ENCODE measurements at regions not wholly inside any gene's neighbourhood (a gene's known extent, or its start where the extent isn't known, plus 50 kb on each side); places are given as distances from the start of the nearest gene placed in this dataset.

DNA sequence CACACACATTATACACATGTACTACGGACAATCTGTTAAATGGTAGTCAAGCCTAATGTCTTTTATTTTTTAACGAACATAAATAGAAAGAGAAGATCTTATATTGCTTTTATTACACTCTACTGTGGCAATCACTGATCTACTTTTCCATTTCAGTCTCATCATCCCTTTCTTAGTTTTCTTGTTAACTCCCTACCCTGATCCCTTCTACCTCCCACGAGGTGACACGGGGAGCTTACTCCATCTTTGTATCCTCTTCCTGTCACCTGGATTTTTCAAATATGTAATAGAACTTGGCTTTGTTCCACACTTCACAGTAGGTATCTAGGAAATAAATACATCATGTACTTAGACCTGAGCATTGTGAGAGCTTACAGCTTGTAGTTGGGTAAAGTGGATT lies 211.0 kb downstream of the PIK3R1 start:
- Histone ChIP-seq H3K4me3 (no peak overlapping the region), H3K27ac (no peak overlapping the region), H3K27me3 (no peaks in the 10 kb centered on the region), H3K9me3 (no peaks in the 10 kb centered on the region), H3K36me3 (no peaks in the 10 kb centered on the region), H3K4me1 (peaks cover 5 to 10% (median 8%) of the 10 kb centered on the region in 4 donors)
- ATAC-seq (ENCODE audit: low FRiP score in 2 of 2) = no peak
- 89 to 91% methylated on average over 4 of the region's 4 CpGs for WGBS, 2 donors
- DNase-seq = no peak
- TF ChIP-seq, protein P1, sequence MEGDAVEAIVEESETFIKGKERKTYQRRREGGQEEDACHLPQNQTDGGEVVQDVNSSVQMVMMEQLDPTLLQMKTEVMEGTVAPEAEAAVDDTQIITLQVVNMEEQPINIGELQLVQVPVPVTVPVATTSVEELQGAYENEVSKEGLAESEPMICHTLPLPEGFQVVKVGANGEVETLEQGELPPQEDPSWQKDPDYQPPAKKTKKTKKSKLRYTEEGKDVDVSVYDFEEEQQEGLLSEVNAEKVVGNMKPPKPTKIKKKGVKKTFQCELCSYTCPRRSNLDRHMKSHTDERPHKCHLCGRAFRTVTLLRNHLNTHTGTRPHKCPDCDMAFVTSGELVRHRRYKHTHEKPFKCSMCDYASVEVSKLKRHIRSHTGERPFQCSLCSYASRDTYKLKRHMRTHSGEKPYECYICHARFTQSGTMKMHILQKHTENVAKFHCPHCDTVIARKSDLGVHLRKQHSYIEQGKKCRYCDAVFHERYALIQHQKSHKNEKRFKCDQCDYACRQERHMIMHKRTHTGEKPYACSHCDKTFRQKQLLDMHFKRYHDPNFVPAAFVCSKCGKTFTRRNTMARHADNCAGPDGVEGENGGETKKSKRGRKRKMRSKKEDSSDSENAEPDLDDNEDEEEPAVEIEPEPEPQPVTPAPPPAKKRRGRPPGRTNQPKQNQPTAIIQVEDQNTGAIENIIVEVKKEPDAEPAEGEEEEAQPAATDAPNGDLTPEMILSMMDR (IDR thresholded peaks at IDR 0.05) = no peak
- TF ChIP-seq POLR2A (IDR thresholded peaks at IDR 0.05) (no peak), POLR2AphosphoS5 (IDR thresholded peaks at IDR 0.05) (no peak), EP300 (IDR thresholded peaks at IDR 0.05) (no peak)

- Histone ChIP-seq H3K27me3 (no peaks in the 10 kb centered on the region), H3K9me3 (no peaks in the 10 kb centered on the region), H3K27ac (no peak overlapping the region), H3K4me1 (peaks cover 5 to 12% (median 8%) of the 10 kb centered on the region in 4 donors), H3K4me3 (no peak overlapping the region), H3K36me3 (no peaks in the 10 kb centered on the region)
- no peak for ATAC-seq (ENCODE audit: low FRiP score in 2 of 2)
- DNase-seq = no peak
- 94 to 96% methylated on average over 7 to 9 of the region's 9 CpGs for WGBS, 2 donors
- TF ChIP-seq, protein P1 (IDR thresholded peaks at IDR 0.05) = no peak
- TF ChIP-seq POLR2AphosphoS5 (IDR thresholded peaks at IDR 0.05) = no peak
- TF ChIP-seq POLR2A (IDR thresholded peaks at IDR 0.05) = no peak
- no peak for TF ChIP-seq EP300 (IDR thresholded peaks at IDR 0.05)
These were observed 212.8 kb downstream of the PIK3R1 start for GRCh38 chr5:68428231-68428811.

DNA sequence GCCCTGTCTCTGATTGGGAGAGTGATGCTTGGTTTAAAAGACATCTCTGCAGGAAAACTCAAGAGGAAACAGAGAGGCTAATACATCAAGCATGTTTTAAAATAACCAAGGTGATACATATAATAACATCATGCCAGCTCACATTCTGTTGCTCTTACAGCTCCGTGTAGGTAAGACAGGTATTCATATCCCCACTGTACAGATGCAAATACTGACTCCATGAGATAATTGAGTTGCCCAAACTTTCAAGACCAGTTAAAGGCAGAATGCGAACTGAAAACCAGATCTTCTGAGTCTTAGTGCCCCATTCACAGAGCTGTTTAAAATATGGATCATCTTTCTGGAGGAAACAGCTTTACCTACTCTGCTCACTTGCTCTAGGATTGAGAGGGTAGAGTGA lies 214.0 kb downstream of the PIK3R1 start:
- 93 to 94% methylated on average over 2 of the region's 2 CpGs for WGBS, 2 donors
- TF ChIP-seq EP300 (IDR thresholded peaks at IDR 0.05) (no peak), POLR2AphosphoS5 (IDR thresholded peaks at IDR 0.05) (no peak), POLR2A (IDR thresholded peaks at IDR 0.05) (no peak)
- TF ChIP-seq, protein P1 (IDR thresholded peaks at IDR 0.05) = no peak
- Histone ChIP-seq H3K9me3 (no peaks in the 10 kb centered on the region), H3K27me3 (no peaks in the 10 kb centered on the region), H3K4me3 (no peak overlapping the region), H3K36me3 (no peaks in the 10 kb centered on the region), H3K4me1 (peaks cover 12 to 24% (median 16%) of the 10 kb centered on the region in 4 donors), H3K27ac (no peak overlapping the region)
- DNase-seq (no peak), ATAC-seq (ENCODE audit: low FRiP score in 2 of 2) (no peak)

DNA sequence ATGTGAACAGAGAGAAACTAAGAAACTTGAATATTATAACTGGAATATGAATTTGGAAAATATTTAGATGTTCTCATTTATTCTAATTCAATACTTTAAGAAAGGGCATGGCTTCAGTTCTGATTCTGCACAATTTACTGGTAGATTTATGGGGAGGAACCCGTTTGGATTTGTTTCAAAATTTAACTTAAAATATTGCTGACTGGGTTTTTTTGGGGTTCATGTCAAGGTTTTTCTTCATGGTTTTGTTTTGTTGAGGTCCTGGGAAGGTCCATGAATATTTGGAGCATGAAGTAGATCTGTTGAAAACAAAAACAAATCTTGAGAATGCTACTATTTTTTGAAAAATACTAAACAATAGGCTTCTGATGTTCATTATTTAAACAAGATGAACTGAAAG lies 214.7 kb downstream of the PIK3R1 start:
- H3K27ac ChIP-seq = no peak overlapping the region
- 76 to 81% methylated on average over 1 of the region's 1 CpG for WGBS, 2 donors
- H3K4me1 ChIP-seq = peaks cover 19 to 24% (median 19%) of the 10 kb centered on the region in 4 donors
- TF ChIP-seq POLR2AphosphoS5 (IDR thresholded peaks at IDR 0.05) = no peak
- TF ChIP-seq, protein P1 (IDR thresholded peaks at IDR 0.05) = no peak
- no peak for TF ChIP-seq POLR2A (IDR thresholded peaks at IDR 0.05)
- H3K27me3 ChIP-seq = no peaks in the 10 kb centered on the region
- no peak overlapping the region for H3K4me3 ChIP-seq
- ATAC-seq (ENCODE audit: low FRiP score in 2 of 2) (no peak), DNase-seq (no peak)
- H3K36me3 ChIP-seq = no peaks in the 10 kb centered on the region
- H3K9me3 ChIP-seq = no peaks in the 10 kb centered on the region

DNA sequence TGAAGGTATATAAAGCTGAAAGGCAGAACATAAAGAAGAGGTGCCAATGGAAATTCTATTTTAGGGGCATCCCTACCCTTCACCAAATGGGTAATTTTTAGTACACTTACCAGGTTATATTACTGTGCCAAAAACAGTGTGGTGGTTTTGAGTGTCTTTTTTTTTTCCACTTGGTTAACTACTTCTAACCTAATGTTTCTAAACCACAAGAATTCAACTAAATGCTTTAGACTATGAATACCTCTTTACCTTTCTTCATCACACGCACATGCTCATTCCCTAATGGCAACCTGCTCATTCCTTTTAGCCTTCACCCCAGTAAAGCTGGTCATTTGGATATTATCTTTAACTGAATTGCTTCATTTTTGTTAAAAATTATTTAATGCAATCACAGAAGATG lies 215.6 kb downstream of the PIK3R1 start:
- TF ChIP-seq POLR2AphosphoS5 (IDR thresholded peaks at IDR 0.05) (no peak), EP300 (IDR thresholded peaks at IDR 0.05) (no peak), POLR2A (IDR thresholded peaks at IDR 0.05) (no peak)
- TF ChIP-seq, protein P1 (IDR thresholded peaks at IDR 0.05) = no peak
- 94 to 97% methylated on average over 1 of the region's 1 CpG for WGBS, 2 donors
- Histone ChIP-seq H3K27me3 (no peaks in the 10 kb centered on the region), H3K36me3 (no peaks in the 10 kb centered on the region), H3K9me3 (no peaks in the 10 kb centered on the region), H3K4me1 (peaks cover 13 to 23% (median 19%) of the 10 kb centered on the region in 4 donors), H3K4me3 (no peak overlapping the region), H3K27ac (no peak overlapping the region)
- ATAC-seq (ENCODE audit: low FRiP score in 2 of 2) = no peak
- DNase-seq = no peak

Measured in upper lobe of left lung (tissue), 6 donors.